Panc1 (cell line): ENCODE measurements at regions not wholly inside any gene's neighbourhood (a gene's known extent, or its start where the extent isn't known, plus 50 kb on each side); places are given as distances from the start of the nearest gene placed in this dataset.

ENCODE experiments used
- ATAC-seq: fragments of 200-7000 bp; cut with Tn5 transposase; 2 replicates; pipeline ENCODE4 v1.9.1; 2020; ENCODE audit warnings: mild to moderate bottlenecking, moderate library complexity
- BruUV-seq: library from RNA; stranded (reverse); fragments of 400-500 nt; replicated peaks from 2 replicates; lab custom pipeline; 2021; lab: Mats Ljungman, UMichigan
- CTCF ChIA-PET: fragments of 300-600 bp; sonication (Branson Sonifier 250); formaldehyde crosslinking; loops from one replicate; lab custom pipeline; 2022; ENCODE audit warnings: antibody characterized with exemption; lab: Charles Lee
- POLR2A ChIA-PET: fragments of 300-600 bp; sonication (Branson Sonifier 250); formaldehyde crosslinking; loops from one replicate; lab custom pipeline; 2022; ENCODE audit warnings: antibody characterized with exemption; lab: Charles Lee
- DNase-seq: peaks from one replicate; pipeline ENCODE4 v3.0.0-alpha.2; 2010; ENCODE audit warnings: low read depth, low spot score
- H3K27ac ChIP-seq: 2 replicates; pipeline ENCODE4 v1.5.1; 2011; ENCODE audit warnings: mild to moderate bottlenecking, low read length, inconsistent platforms
- H3K27me3 ChIP-seq: fragments of 200-500 bp; sonication (Bioruptor generic); 2 replicates; pipeline ENCODE4 v1.6.0; 2014; ENCODE audit warnings: low read length, inconsistent platforms; ENCODE audit not compliant: control insufficient read depth, insufficient read depth
- H3K36me3 ChIP-seq: fragments of 200-500 bp; sonication (Bioruptor generic); 2 replicates; pipeline ENCODE4 v1.5.1; 2014; ENCODE audit warnings: inconsistent platforms, mild to moderate bottlenecking, low read length, moderate library complexity; ENCODE audit not compliant: control insufficient read depth, insufficient read depth
- H3K4me1 ChIP-seq: 2 replicates; pipeline ENCODE4 v1.5.1; 2011; ENCODE audit warnings: inconsistent platforms, mild to moderate bottlenecking, low read length, moderate library complexity; ENCODE audit not compliant: control insufficient read depth, insufficient read depth
- H3K4me3 ChIP-seq, 2 experiments: 2 replicates each; pipeline ENCODE4 v1.5.1; 2011 to 2012; ENCODE audit warnings: low read depth in 2 of 2, low read length in 2 of 2, mild to moderate bottlenecking in 2 of 2, inconsistent platforms in 1 of 2, moderate library complexity in 1 of 2
- H3K9me3 ChIP-seq: fragments of 200-500 bp; sonication (Bioruptor generic); 2 replicates; pipeline ENCODE4 v1.5.1; 2014; ENCODE audit warnings: low read depth, mild to moderate bottlenecking, inconsistent platforms, low read length, moderate library complexity; ENCODE audit not compliant: control insufficient read depth, insufficient read depth
- CTCF ChIP-seq: fragments of 450-650 bp; IDR thresholded peaks from 2 replicates; pipeline ENCODE4 v1.5.1; 2017; ENCODE audit warnings: mild to moderate bottlenecking
- POLR2AphosphoS5 ChIP-seq: IDR thresholded peaks from 2 replicates; pipeline ENCODE4 v1.6.1; 2012; ENCODE audit warnings: mild to moderate bottlenecking, low read depth, low read length, moderate library complexity
- REST ChIP-seq, 2 experiments: IDR thresholded peaks; 2 replicates each; pipeline ENCODE4 v1.6.1; 2011 to 2012; ENCODE audit warnings: low read depth in 2 of 2, control low read depth in 1 of 2, low read length in 1 of 2, mild to moderate bottlenecking in 1 of 2, moderate library complexity in 1 of 2; ENCODE audit not compliant: insufficient read depth in 1 of 2
- SIN3A ChIP-seq: IDR thresholded peaks from 2 replicates; pipeline ENCODE4 v1.6.1; 2012; ENCODE audit warnings: low read depth, mild to moderate bottlenecking, low read length, moderate library complexity, borderline replicate concordance; ENCODE audit not compliant: insufficient read depth
- TCF7L2 ChIP-seq: IDR thresholded peaks from 2 replicates; pipeline ENCODE4 v1.6.1; 2011; ENCODE audit warnings: mild to moderate bottlenecking, low read depth, low read length, inconsistent platforms
- in situ Hi-C: cut with HindIII; loops from 2 replicates; pipeline ENCODE4 v1.10.0; 2016; ENCODE audit warnings: low sequenced_read_pairs, low pct_unique_long_range_greater_than_20kb
- intact Hi-C: fragments of 100-400 bp; cut with micrococcal nuclease; formaldehyde crosslinking; loops from one replicate; pipeline ENCODE4 v1.10.0; 2022; ENCODE audit not compliant: unreplicated experiment

GRCh38 chr17:14864127-14864526 lies 401.0 kb downstream of the PMP22 start:
- DNase-seq (no peak), ATAC-seq (no peak)
- TF ChIP-seq POLR2AphosphoS5 = no peak
- no TSS peak for BruUV-seq
- ChIA-PET POLR2A (no interaction called here), CTCF (no interaction called here)
- no peaks in the 10 kb centered on the region for H3K9me3 ChIP-seq
- no peaks in the 10 kb centered on the region for H3K4me1 ChIP-seq
- no peak overlapping the region for H3K4me3 ChIP-seq
- intact Hi-C loops (no loop called here), in situ Hi-C loops (no loop called here)
- H3K27me3 ChIP-seq = no peaks in the 10 kb centered on the region
- H3K36me3 ChIP-seq = no peaks in the 10 kb centered on the region
- H3K27ac ChIP-seq = no peak overlapping the region

- ChIA-PET POLR2A (no interaction called here), CTCF (no interaction called here)
- no peak overlapping the region for H3K27ac ChIP-seq
- TF ChIP-seq TCF7L2 (no peak), POLR2AphosphoS5 (no peak), SIN3A (no peak), REST (IDR thresholded peaks at IDR 0.05; ENCODE audit: insufficient read depth in 1 of 2, low read depth in 2 of 2, low read length in 1 of 2) (no peak), CTCF (no peak)
- no peak for DNase-seq
- in situ Hi-C loops (no loop called here), intact Hi-C loops (no loop called here)
- no TSS peak for BruUV-seq
- no peaks in the 10 kb centered on the region for H3K27me3 ChIP-seq
- H3K36me3 ChIP-seq = no peaks in the 10 kb centered on the region
- no peak for ATAC-seq
- H3K9me3 ChIP-seq = no peaks in the 10 kb centered on the region
- H3K4me1 ChIP-seq = no peaks in the 10 kb centered on the region
- H3K4me3 ChIP-seq = no peak overlapping the region
Measured at GRCh38 chr17:14859542-14859941, 405.6 kb downstream of the PMP22 start.

GRCh38 chr17:14856176-14856575 lies 408.9 kb downstream of the PMP22 start:
- POLR2A ChIA-PET = no interaction called here
- H3K36me3 ChIP-seq = no peaks in the 10 kb centered on the region
- H3K4me3 ChIP-seq = no peak overlapping the region
- intact Hi-C loops = no loop called here
- ATAC-seq (no peak), DNase-seq (no peak)
- H3K9me3 ChIP-seq = no peaks in the 10 kb centered on the region
- H3K27ac ChIP-seq = no peak overlapping the region
- TF ChIP-seq REST (IDR thresholded peaks at IDR 0.05; ENCODE audit: insufficient read depth in 1 of 2, low read depth in 2 of 2, low read length in 1 of 2) (no peak), TCF7L2 (no peak), CTCF (no peak)
- H3K27me3 ChIP-seq = no peaks in the 10 kb centered on the region
- CTCF ChIA-PET = no interaction called here
- H3K4me1 ChIP-seq = no peaks in the 10 kb centered on the region
- in situ Hi-C loops = no loop called here
- no TSS peak for BruUV-seq
